ENCODE measurements at regions not wholly inside any gene's neighbourhood (a gene's known extent, or its start where the extent isn't known, plus 50 kb on each side); places are given as distances from the start of the nearest gene placed in this dataset.

DNA sequence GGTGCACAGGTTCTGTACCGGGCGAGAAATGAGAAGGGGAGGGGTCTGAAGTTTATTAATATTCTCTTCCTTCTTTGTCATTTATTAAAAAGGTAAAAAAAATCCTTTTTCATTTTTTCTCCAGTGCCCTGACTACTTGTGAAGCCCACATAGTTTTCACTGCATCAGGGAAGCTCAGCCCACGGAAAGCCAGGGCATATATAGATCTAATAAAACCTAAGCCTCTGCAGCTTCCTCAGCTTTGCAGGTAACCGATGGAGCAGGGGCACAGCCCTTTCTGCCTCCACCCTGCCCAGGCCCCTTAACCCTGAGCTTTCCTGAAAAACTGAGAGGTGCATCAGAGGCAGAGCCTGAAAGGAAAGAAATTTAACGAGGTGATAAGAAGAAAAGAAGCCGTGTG, 140.1 kb downstream of the NXPE2 start:
- Histone ChIP-seq H3K27me3 (ENCODE audit: insufficient read depth, insufficient read length) (no peaks in the 10 kb centered on the region), H3K4me3 (ENCODE audit: insufficient read length, low read depth) (no peak overlapping the region)
- TF ChIP-seq SUZ12 (IDR thresholded peaks at IDR 0.05; ENCODE audit: extremely low read depth, insufficient read depth, insufficient read length), result no peak
- no peak for TF ChIP-seq YY1 (IDR thresholded peaks at IDR 0.05; ENCODE audit: insufficient read depth, insufficient read length)

DNA sequence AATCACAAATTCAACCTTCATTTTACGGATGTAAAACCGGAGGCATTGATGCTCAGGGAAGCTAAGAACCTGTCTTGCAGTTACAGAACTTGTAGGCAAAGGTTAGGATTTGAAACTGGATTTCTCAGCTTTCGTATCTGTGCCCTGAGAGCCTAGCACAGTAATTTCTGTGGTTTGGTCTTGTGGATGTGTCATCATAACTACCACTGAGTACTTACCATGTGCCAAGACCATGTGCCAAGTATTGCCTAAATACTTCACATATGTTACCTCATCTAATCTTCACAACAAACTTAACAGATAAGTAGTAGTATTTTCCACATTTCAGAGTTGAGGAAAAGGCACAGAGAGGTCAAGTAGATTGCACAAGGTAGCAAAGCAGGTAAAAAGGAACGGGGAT, 140.7 kb downstream of the NXPE2 start:
- no peak for DNase-seq (ENCODE audit: low read depth, low spot score)
- Histone ChIP-seq H3K4me3 (ENCODE audit: insufficient read length, low read depth) (no peak overlapping the region), H3K9me3 (ENCODE audit: insufficient read depth, low read length) (0 out of 2 replicates have a peak, but pooled peaks cover 2% of the 10 kb centered on the region), H3K9ac (ENCODE audit: insufficient read length, low read depth) (no peak overlapping the region), H3K36me3 (ENCODE audit: insufficient read depth, insufficient read length, low read length) (no peaks in the 10 kb centered on the region), H3K4me1 (ENCODE audit: insufficient read depth, insufficient read length) (peaks cover 6% of the 10 kb centered on the region), H3K27me3 (ENCODE audit: insufficient read depth, insufficient read length) (no peaks in the 10 kb centered on the region)
- TF ChIP-seq ZNF274 (IDR thresholded peaks at IDR 0.05; ENCODE audit: low read depth, low read length), result no peak
- TF ChIP-seq YY1 (IDR thresholded peaks at IDR 0.05; ENCODE audit: insufficient read depth, insufficient read length), result no peak
- no peak for TF ChIP-seq SUZ12 (IDR thresholded peaks at IDR 0.05; ENCODE audit: extremely low read depth, insufficient read depth, insufficient read length)

More for the DNA sequence above, 140.1 kb downstream of the NXPE2 start:
- DNase-seq (ENCODE audit: low read depth, low spot score), result no peak
- no peak overlapping the region for H3K9ac ChIP-seq (ENCODE audit: insufficient read length, low read depth)
- no peaks in the 10 kb centered on the region for H3K36me3 ChIP-seq (ENCODE audit: insufficient read depth, insufficient read length, low read length)
- no peaks in the 10 kb centered on the region for H3K9me3 ChIP-seq (ENCODE audit: insufficient read depth, low read length)
- H3K4me1 ChIP-seq (ENCODE audit: insufficient read depth, insufficient read length), result peaks cover 6% of the 10 kb centered on the region

DNA sequence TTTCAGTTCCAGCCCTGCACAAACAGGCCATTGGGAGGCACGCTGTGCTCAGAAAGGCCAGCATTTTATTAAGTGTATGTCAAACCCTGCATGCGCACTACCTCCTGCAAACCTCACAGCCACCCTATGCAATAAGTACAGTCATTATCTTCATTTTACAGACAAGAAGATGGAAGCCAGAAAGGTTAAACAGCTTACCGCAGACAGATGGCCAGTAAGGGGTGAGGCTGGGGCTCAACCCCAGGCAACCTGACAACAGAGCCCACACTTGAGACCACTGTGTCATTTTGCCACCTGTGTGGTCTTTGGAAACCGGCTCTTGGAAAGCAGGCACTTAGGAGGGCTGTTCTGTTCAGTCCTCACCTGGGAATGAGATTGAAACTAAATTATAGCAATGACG, 142.3 kb downstream of the NXPE2 start:
- no peaks in the 10 kb centered on the region for H3K27me3 ChIP-seq (ENCODE audit: insufficient read depth, insufficient read length)

GRCh38 chr11:114821621-114822412, 143.5 kb downstream of the NXPE2 start:
- H3K9me3 ChIP-seq (ENCODE audit: insufficient read depth, low read length), result peaks cover 9% of the 10 kb centered on the region; the same call in 1 of the 2 replicates
- no peak overlapping the region for H3K9ac ChIP-seq (ENCODE audit: insufficient read length, low read depth)
- no peak for TF ChIP-seq SUZ12 (IDR thresholded peaks at IDR 0.05; ENCODE audit: extremely low read depth, insufficient read depth, insufficient read length)
- TF ChIP-seq YY1 (IDR thresholded peaks at IDR 0.05; ENCODE audit: insufficient read depth, insufficient read length), result no peak
- TF ChIP-seq ZNF274 (IDR thresholded peaks at IDR 0.05; ENCODE audit: low read depth, low read length), result no peak
- no peak overlapping the region for H3K4me3 ChIP-seq (ENCODE audit: insufficient read length, low read depth)
- H3K36me3 ChIP-seq (ENCODE audit: insufficient read depth, insufficient read length, low read length), result no peaks in the 10 kb centered on the region
- H3K27me3 ChIP-seq (ENCODE audit: insufficient read depth, insufficient read length), result no peaks in the 10 kb centered on the region
- peaks cover 6% of the 10 kb centered on the region for H3K4me1 ChIP-seq (ENCODE audit: insufficient read depth, insufficient read length)
- DNase-seq (ENCODE audit: low read depth, low spot score), result no peak

More for the DNA sequence above, 142.3 kb downstream of the NXPE2 start:
- no peak overlapping the region for H3K9ac ChIP-seq (ENCODE audit: insufficient read length, low read depth)
- H3K9me3 ChIP-seq (ENCODE audit: insufficient read depth, low read length), result peaks cover 9% of the 10 kb centered on the region; the same call in 1 of the 2 replicates
- no peaks in the 10 kb centered on the region for H3K36me3 ChIP-seq (ENCODE audit: insufficient read depth, insufficient read length, low read length)
- peaks cover 6% of the 10 kb centered on the region for H3K4me1 ChIP-seq (ENCODE audit: insufficient read depth, insufficient read length)
- TF ChIP-seq YY1 (IDR thresholded peaks at IDR 0.05; ENCODE audit: insufficient read depth, insufficient read length), result no peak
- no peak for TF ChIP-seq SUZ12 (IDR thresholded peaks at IDR 0.05; ENCODE audit: extremely low read depth, insufficient read depth, insufficient read length)
- TF ChIP-seq ZNF274 (IDR thresholded peaks at IDR 0.05; ENCODE audit: low read depth, low read length), result no peak
- no peak for DNase-seq (ENCODE audit: low read depth, low spot score)
- no peak overlapping the region for H3K4me3 ChIP-seq (ENCODE audit: insufficient read length, low read depth)

- Histone ChIP-seq H3K4me3 (ENCODE audit: insufficient read length, low read depth) (no peak overlapping the region), H3K36me3 (ENCODE audit: insufficient read depth, insufficient read length, low read length) (no peaks in the 10 kb centered on the region), H3K9me3 (ENCODE audit: insufficient read depth, low read length) (peaks cover 9% of the 10 kb centered on the region; the same call in 1 of the 2 replicates), H3K9ac (ENCODE audit: insufficient read length, low read depth) (no peak overlapping the region), H3K4me1 (ENCODE audit: insufficient read depth, insufficient read length) (peaks cover 3% of the 10 kb centered on the region), H3K27me3 (ENCODE audit: insufficient read depth, insufficient read length) (no peaks in the 10 kb centered on the region)
- no peak for TF ChIP-seq SUZ12 (IDR thresholded peaks at IDR 0.05; ENCODE audit: extremely low read depth, insufficient read depth, insufficient read length)
- TF ChIP-seq YY1 (IDR thresholded peaks at IDR 0.05; ENCODE audit: insufficient read depth, insufficient read length), result no peak
- no peak for TF ChIP-seq ZNF274 (IDR thresholded peaks at IDR 0.05; ENCODE audit: low read depth, low read length)
- no peak for DNase-seq (ENCODE audit: low read depth, low spot score)
Observed at GRCh38 chr11:114826910-114827442, 148.6 kb downstream of the NXPE2 start.

DNA sequence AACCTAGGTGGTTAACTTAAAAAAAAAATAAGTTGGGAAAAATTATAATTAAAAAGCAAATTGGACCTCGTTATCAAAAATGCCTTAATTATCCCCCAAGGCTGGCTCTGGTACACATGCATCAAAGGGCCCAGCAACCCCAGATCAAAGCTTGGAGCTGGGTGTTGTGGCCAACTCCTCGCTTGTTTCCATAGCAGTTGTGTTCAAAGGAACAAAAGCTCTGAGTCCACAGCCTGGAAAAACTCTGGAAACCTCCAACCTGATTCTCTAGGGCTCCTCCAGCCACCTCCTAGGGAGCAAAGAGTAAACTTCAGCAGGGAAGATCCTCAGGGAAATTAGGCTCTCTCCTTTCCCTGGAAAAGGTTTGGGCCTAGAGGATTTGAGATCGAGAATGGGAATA, 149.4 kb downstream of the NXPE2 start:
- H3K9me3 ChIP-seq (ENCODE audit: insufficient read depth, low read length), result peaks cover 9% of the 10 kb centered on the region; the same call in 1 of the 2 replicates
- TF ChIP-seq YY1 (IDR thresholded peaks at IDR 0.05; ENCODE audit: insufficient read depth, insufficient read length), result no peak
- no peak for TF ChIP-seq ZNF274 (IDR thresholded peaks at IDR 0.05; ENCODE audit: low read depth, low read length)
- TF ChIP-seq SUZ12 (IDR thresholded peaks at IDR 0.05; ENCODE audit: extremely low read depth, insufficient read depth, insufficient read length), result no peak
- H3K4me3 ChIP-seq (ENCODE audit: insufficient read length, low read depth), result no peak overlapping the region
- H3K36me3 ChIP-seq (ENCODE audit: insufficient read depth, insufficient read length, low read length), result no peaks in the 10 kb centered on the region
- no peak overlapping the region for H3K9ac ChIP-seq (ENCODE audit: insufficient read length, low read depth)
- H3K27me3 ChIP-seq (ENCODE audit: insufficient read depth, insufficient read length), result no peaks in the 10 kb centered on the region
- DNase-seq (ENCODE audit: low read depth, low spot score), result no peak
- H3K4me1 ChIP-seq (ENCODE audit: insufficient read depth, insufficient read length), result no peaks in the 10 kb centered on the region

DNA sequence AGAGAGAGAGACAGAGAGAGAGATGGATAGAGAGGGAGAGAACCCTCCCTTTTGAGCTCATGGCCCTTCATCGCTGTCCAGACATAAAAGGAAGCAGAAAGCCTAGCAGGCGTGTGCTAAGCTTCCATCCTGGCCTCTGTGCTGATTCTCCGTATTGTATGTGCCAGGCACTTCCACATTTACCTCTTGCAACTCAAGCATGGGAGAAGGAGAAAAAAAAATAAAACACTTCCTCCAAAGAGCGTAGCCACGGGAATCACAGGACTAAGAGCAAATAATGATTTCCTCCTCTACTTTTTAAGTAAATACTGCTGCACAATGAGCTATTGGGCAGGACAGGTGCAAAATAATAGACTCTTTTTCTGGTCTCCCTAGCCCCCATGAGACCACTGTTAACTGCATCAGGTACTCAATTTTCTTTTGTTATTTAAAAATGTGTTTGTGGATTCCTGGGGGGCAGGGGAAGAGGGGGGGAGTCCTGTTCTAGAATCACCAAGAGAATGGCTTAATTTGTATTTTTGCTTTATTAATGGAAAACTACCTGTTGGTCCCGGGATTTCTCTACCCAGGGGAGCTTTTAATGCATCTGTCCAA, 154.3 kb downstream of the NXPE2 start:
- Histone ChIP-seq H3K9me3 (ENCODE audit: insufficient read depth, low read length) (no peaks in the 10 kb centered on the region), H3K4me1 (ENCODE audit: insufficient read depth, insufficient read length) (no peaks in the 10 kb centered on the region), H3K27me3 (ENCODE audit: insufficient read depth, insufficient read length) (no peaks in the 10 kb centered on the region), H3K9ac (ENCODE audit: insufficient read length, low read depth) (no peak overlapping the region), H3K36me3 (ENCODE audit: insufficient read depth, insufficient read length, low read length) (no peaks in the 10 kb centered on the region), H3K4me3 (ENCODE audit: insufficient read length, low read depth) (no peak overlapping the region)
- no peak for TF ChIP-seq ZNF274 (IDR thresholded peaks at IDR 0.05; ENCODE audit: low read depth, low read length)
- TF ChIP-seq SUZ12 (IDR thresholded peaks at IDR 0.05; ENCODE audit: extremely low read depth, insufficient read depth, insufficient read length), result no peak
- TF ChIP-seq YY1 (IDR thresholded peaks at IDR 0.05; ENCODE audit: insufficient read depth, insufficient read length), result no peak
- no peak for DNase-seq (ENCODE audit: low read depth, low spot score)

Measured in NT2/D1 (cell line).